ENCODE measurements at regions not wholly inside any gene's neighbourhood (a gene's known extent, or its start where the extent isn't known, plus 50 kb on each side); places are given as distances from the start of the nearest gene placed in this dataset.

GRCh38 chr14:83541147-83541546, 1988.8 kb upstream of the FLRT2 start:
- H3K36me3 ChIP-seq: no peaks in the 10 kb centered on the region
- H3K4me3 ChIP-seq: no peak overlapping the region
- H3K4me1 ChIP-seq: no peaks in the 10 kb centered on the region
- H3K27ac ChIP-seq: no peak overlapping the region
- DNase-seq: no peak
- no peaks in the 10 kb centered on the region for H3K9me3 ChIP-seq (replicated peaks)
- no peaks in the 10 kb centered on the region for H3K27me3 ChIP-seq

- DNase-seq: peak in 1 of 2 experiments; percentile 2
- no peaks in the 10 kb centered on the region for H3K36me3 ChIP-seq
- no peaks in the 10 kb centered on the region for H3K9me3 ChIP-seq (replicated peaks)
- H3K4me3 ChIP-seq: no peak overlapping the region
- no peak overlapping the region for H3K27ac ChIP-seq
- no peaks in the 10 kb centered on the region for H3K27me3 ChIP-seq
- no peaks in the 10 kb centered on the region for H3K4me1 ChIP-seq
These were observed 1981.7 kb upstream of the FLRT2 start for GRCh38 chr14:83548061-83548839.

- Histone ChIP-seq H3K27ac (no peak overlapping the region), H3K4me3 (no peak overlapping the region), H3K27me3 (no peaks in the 10 kb centered on the region), H3K36me3 (no peaks in the 10 kb centered on the region), H3K9me3 (replicated peaks) (no peaks in the 10 kb centered on the region), H3K4me1 (peaks cover 12% of the 10 kb centered on the region; the same call in 1 of the 2 replicates)
- DNase-seq: peak in 1 of 2 experiments; percentile 5
These were observed 1973.9 kb upstream of the FLRT2 start for GRCh38 chr14:83556065-83556464.

GRCh38 chr14:83556746-83557453, 1973.0 kb upstream of the FLRT2 start:
- DNase-seq: peak in 1 of 2 experiments; percentile 46
- Histone ChIP-seq H3K27ac (peak overlapping the region; percentile 9), H3K36me3 (no peaks in the 10 kb centered on the region)

DNA sequence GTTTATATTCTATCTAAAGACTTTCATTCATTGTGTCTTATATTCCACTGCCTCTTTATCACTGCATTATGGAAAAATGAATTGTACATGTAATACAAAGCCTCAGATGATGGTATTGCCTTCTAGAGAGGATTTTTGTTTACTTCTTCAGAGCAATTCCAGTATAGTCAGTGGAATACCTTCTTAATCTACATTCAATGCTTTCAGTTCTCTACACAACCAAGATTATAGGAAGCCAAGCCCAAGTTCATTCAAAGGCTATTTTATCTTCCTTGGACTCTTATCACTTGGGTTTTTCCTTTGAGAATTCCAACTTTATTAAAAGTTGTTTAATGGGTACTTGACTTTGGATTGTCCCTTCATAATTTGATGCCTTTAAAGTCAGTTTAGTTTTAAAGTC, 1971.0 kb upstream of the FLRT2 start:
- H3K27me3 ChIP-seq: no peaks in the 10 kb centered on the region
- H3K4me3 ChIP-seq: no peak overlapping the region
- H3K27ac ChIP-seq: no peak overlapping the region
- no peak for DNase-seq
- no peaks in the 10 kb centered on the region for H3K9me3 ChIP-seq (replicated peaks)
- H3K36me3 ChIP-seq: no peaks in the 10 kb centered on the region
- peaks cover 12% of the 10 kb centered on the region; the same call in 1 of the 2 replicates for H3K4me1 ChIP-seq

More at GRCh38 chr14:83556746-83557453, 1973.0 kb upstream of the FLRT2 start:
- Histone ChIP-seq H3K9me3 (replicated peaks) (no peaks in the 10 kb centered on the region), H3K4me3 (peak overlapping the region; percentile 6; the same call in 1 of the 2 replicates), H3K4me1 (peaks cover 12% of the 10 kb centered on the region; the same call in 1 of the 2 replicates), H3K27me3 (no peaks in the 10 kb centered on the region)

DNA sequence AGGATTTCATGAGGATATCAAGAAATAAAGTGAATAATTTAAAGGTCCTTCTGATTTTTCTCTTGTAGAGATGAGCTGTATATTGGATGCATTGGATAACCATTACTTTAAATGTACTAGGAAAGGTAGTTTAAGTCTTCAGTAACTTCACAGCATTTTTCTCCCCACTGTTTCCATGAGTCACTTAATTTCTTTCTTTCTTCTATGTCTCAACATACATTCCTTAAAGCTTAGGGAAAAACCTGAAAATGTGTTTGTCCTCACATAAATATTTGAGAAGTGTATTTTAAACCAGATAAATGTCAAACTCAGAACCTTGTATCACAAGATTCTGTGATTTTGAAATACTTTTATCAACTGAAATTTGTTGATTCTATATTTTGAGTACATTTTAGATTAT, 1970.2 kb upstream of the FLRT2 start:
- H3K4me3 ChIP-seq: no peak overlapping the region
- H3K9me3 ChIP-seq (replicated peaks): no peaks in the 10 kb centered on the region
- no peaks in the 10 kb centered on the region for H3K27me3 ChIP-seq
- no peak for DNase-seq
- H3K4me1 ChIP-seq: peaks cover 12% of the 10 kb centered on the region; the same call in 1 of the 2 replicates
- no peaks in the 10 kb centered on the region for H3K36me3 ChIP-seq
- no peak overlapping the region for H3K27ac ChIP-seq

DNA sequence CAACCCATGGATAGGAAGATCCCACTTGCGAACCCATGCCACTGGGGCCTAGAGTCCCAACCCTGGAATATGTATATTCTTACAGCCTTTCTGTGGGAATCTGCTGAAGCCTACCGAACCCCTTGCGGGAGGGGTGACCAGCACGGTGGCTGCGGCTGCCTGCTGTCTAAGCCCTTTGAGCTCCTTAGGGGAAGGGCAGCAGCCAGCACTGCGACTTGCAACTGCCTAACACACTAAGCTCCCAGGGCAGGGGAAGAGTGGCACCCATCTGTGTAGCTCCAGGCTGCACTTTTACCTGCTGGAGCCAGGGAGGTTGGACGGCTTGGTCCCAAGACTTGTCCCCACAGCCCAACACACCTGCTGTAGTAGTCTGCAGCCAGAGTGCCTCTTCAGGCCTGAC, 1968.7 kb upstream of the FLRT2 start:
- Histone ChIP-seq H3K27me3 (no peaks in the 10 kb centered on the region), H3K9me3 (replicated peaks) (no peaks in the 10 kb centered on the region), H3K4me3 (no peak overlapping the region), H3K27ac (no peak overlapping the region), H3K4me1 (peaks cover 12% of the 10 kb centered on the region; the same call in 1 of the 2 replicates), H3K36me3 (no peaks in the 10 kb centered on the region)
- DNase-seq: no peak

DNA sequence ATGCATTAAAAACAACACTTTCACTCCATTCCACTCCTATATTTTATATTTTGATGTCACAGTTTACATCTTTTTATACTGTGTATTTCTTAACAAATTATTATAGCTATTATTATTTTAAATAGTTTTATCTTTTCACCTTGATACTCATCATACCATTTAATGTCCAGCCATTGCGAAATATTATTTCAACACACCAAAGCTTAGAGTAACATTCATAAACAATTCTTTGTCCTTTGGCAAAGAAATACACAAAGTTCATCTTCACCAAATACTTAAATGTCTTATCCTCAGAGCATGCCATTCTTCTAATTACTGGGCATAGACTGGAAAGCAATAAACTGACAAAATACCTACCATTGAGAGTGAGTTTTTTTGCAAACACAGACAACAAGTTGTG, 1963.4 kb upstream of the FLRT2 start:
- DNase-seq: no peak
- Histone ChIP-seq H3K9me3 (replicated peaks) (no peaks in the 10 kb centered on the region), H3K4me1 (no peaks in the 10 kb centered on the region), H3K27me3 (no peaks in the 10 kb centered on the region), H3K36me3 (no peaks in the 10 kb centered on the region), H3K27ac (no peak overlapping the region), H3K4me3 (no peak overlapping the region)

DNA sequence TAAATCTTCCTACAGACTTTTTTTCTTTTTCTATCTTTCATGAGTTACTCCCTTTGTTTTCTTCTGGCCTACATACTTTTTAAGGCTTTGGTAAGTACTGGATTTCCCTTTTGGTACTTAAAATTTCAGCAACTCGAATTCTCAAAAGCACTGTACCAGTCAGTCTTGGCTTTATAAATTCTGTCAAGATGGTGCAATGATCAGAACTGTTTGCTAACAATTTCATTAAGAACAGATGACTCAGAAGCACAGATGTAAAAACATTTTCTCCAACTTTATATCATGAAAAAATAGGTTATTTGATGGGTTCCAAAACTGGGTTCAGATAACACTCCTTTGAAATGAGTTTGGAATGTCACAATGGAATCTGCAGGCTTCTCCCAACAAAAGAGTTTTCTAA, 1961.8 kb upstream of the FLRT2 start:
- no peak for DNase-seq
- no peak overlapping the region for H3K27ac ChIP-seq
- no peaks in the 10 kb centered on the region for H3K4me1 ChIP-seq
- H3K27me3 ChIP-seq: no peaks in the 10 kb centered on the region
- H3K4me3 ChIP-seq: no peak overlapping the region
- no peaks in the 10 kb centered on the region for H3K9me3 ChIP-seq (replicated peaks)
- H3K36me3 ChIP-seq: no peaks in the 10 kb centered on the region

DNA sequence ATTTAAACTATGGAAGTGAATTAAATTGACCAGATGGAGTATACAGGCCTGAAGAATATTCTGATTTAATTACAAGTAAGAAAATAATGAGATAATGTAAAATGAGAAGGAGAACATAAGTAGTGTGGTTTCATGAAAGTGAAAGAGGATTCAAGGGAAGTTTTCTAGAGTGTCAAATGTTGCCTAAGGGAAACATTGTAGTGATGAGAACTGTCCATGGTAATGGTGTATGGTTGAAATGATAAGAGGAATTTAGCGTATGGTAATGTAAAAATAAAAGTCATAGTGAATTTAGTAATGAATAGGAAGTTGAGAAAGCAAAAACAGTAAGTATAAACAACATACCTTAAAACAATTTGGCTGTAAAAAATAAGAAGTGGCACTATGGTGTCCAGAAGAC, 1954.6 kb upstream of the FLRT2 start:
- H3K4me3 ChIP-seq: no peak overlapping the region
- no peaks in the 10 kb centered on the region for H3K4me1 ChIP-seq
- H3K9me3 ChIP-seq (replicated peaks): no peaks in the 10 kb centered on the region
- no peaks in the 10 kb centered on the region for H3K36me3 ChIP-seq
- no peak overlapping the region for H3K27ac ChIP-seq
- peak in 1 of 2 experiments; percentile 3 for DNase-seq
- no peaks in the 10 kb centered on the region for H3K27me3 ChIP-seq

DNA sequence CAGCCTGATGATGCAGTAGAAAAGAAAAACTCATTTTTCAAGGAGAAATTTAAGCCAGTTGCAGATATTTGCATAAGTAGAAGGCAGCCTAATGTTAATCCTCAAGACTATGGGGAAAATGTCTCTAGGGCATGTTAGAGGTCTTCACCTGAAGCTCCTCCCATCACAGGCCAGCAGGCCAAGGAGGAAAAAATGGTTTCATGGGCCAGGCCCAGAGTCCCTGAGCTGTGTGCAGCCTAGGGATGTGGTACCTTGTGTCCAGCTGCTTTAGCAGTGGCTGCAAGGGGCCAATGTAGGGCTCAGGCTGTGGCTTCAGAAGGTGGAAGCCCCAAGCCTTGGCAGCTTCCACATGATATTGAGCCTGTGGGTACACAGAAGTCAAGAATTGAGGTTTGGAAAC, 1946.7 kb upstream of the FLRT2 start:
- Histone ChIP-seq H3K4me1 (no peaks in the 10 kb centered on the region), H3K4me3 (no peak overlapping the region), H3K9me3 (replicated peaks) (no peaks in the 10 kb centered on the region), H3K27ac (no peak overlapping the region), H3K27me3 (no peaks in the 10 kb centered on the region), H3K36me3 (no peaks in the 10 kb centered on the region)
- no peak for DNase-seq

DNA sequence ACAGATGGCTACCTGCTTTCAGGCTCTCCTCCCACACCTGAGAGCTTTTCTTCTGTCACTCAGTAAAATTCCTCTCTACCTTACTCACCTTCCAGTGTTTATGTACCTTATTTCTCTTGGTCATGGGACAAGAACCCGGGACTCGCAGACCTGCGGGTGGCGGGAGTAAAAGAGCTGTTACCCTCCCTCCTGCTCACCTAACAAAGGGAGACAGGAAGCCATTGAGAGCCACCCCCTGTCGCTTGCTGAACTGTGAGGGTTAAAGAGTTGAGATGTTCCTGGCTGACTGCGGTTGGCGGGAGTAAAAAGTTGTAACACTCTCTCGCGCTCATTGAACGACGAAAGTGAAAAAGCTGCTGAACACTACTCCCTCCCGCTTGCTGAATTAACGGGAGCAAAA, 1935.1 kb upstream of the FLRT2 start:
- Histone ChIP-seq H3K4me1 (no peaks in the 10 kb centered on the region), H3K4me3 (no peak overlapping the region), H3K27ac (no peak overlapping the region), H3K36me3 (no peaks in the 10 kb centered on the region), H3K9me3 (replicated peaks) (no peaks in the 10 kb centered on the region), H3K27me3 (no peaks in the 10 kb centered on the region)
- DNase-seq: no peak

- no peaks in the 10 kb centered on the region for H3K9me3 ChIP-seq (replicated peaks)
- H3K36me3 ChIP-seq: no peaks in the 10 kb centered on the region
- DNase-seq: no peak
- peaks cover 17% of the 10 kb centered on the region for H3K4me1 ChIP-seq
- H3K27ac ChIP-seq: no peak overlapping the region
- H3K4me3 ChIP-seq: no peak overlapping the region
- no peaks in the 10 kb centered on the region for H3K27me3 ChIP-seq
These were observed 1922.3 kb upstream of the FLRT2 start for GRCh38 chr14:83607682-83608081.

GRCh38 chr14:83611491-83611890, 1918.5 kb upstream of the FLRT2 start:
- H3K27ac ChIP-seq: peak overlapping the region; percentile 48
- peak in 1 of 2 experiments; percentile 46 for DNase-seq
- H3K36me3 ChIP-seq: no peaks in the 10 kb centered on the region
- peaks cover 17% of the 10 kb centered on the region for H3K4me1 ChIP-seq
- no peak overlapping the region for H3K4me3 ChIP-seq
- no peaks in the 10 kb centered on the region for H3K27me3 ChIP-seq
- H3K9me3 ChIP-seq (replicated peaks): no peaks in the 10 kb centered on the region

GRCh38 chr14:83611906-83612390, 1918.0 kb upstream of the FLRT2 start:
- H3K4me3 ChIP-seq: no peak overlapping the region
- H3K9me3 ChIP-seq (replicated peaks): no peaks in the 10 kb centered on the region
- H3K27ac ChIP-seq: peak overlapping the region; percentile 48
- no peaks in the 10 kb centered on the region for H3K27me3 ChIP-seq
- DNase-seq: peak in 1 of 2 experiments; percentile 16
- H3K4me1 ChIP-seq: peaks cover 17% of the 10 kb centered on the region
- H3K36me3 ChIP-seq: no peaks in the 10 kb centered on the region
